HCT116 (cell line): ENCODE measurements at regions not wholly inside any gene's neighbourhood (a gene's known extent, or its start where the extent isn't known, plus 50 kb on each side); places are given as distances from the start of the nearest gene placed in this dataset.

Experiments
- ATAC-seq: fragments of 200-7000 bp; cut with Tn5 transposase; 2 replicates; pipeline ENCODE4 v1.9.1; 2020; ENCODE audit warnings: mild to moderate bottlenecking, moderate library complexity
- BruUV-seq: library from RNA; stranded (reverse); fragments of 400-500 nt; replicated peaks from 2 replicates; lab custom pipeline; 2021; lab: Mats Ljungman, UMichigan
- CTCF ChIA-PET: fragments of 300-600 bp; sonication (Branson Sonifier 250); formaldehyde crosslinking; loops from one replicate; lab custom pipeline; 2021; ENCODE audit warnings: antibody characterized with exemption; lab: Charles Lee
- POLR2A ChIA-PET: fragments of 300-600, 350-600 bp; sonication (Branson Sonifier 250); formaldehyde crosslinking; loops from one replicate; lab custom pipeline; 2021; ENCODE audit warnings: antibody characterized with exemption; lab: Charles Lee
- RAD21 ChIA-PET, 2 experiments: fragments of 300-600 bp; sonication (Branson Sonifier 250); formaldehyde crosslinking; loops; one replicate each; lab custom pipeline; 2023; ENCODE audit warnings: low total read pairs in 2 of 2; ENCODE audit not compliant: uncharacterized antibody in 2 of 2, unreplicated experiment in 2 of 2, low non-redundant PET in 1 of 2; lab: Charles Lee
- DNase-seq: peaks from one replicate; pipeline ENCODE4 v3.0.0-alpha.2; 2010; ENCODE audit warnings: low read depth, low spot score
- H2AFZ ChIP-seq: fragments of 200-600 bp; shearing (Covaris generic), sonication (generic); 2 replicates; pipeline ENCODE4 v1.6.1; 2017; ENCODE audit warnings: low read depth, mixed run types, mixed read lengths, antibody characterized with exemption, low read length; ENCODE audit not compliant: poor library complexity, severe bottlenecking
- H3K27ac ChIP-seq: 2 replicates; pipeline ENCODE4 v1.5.1; 2012; ENCODE audit warnings: low read depth, low read length
- H3K27me3 ChIP-seq: fragments of 200-600 bp; sonication (generic); 2 replicates; pipeline ENCODE4 v1.6.1; 2016; ENCODE audit warnings: mixed run types, low read length, mixed read lengths; ENCODE audit not compliant: insufficient read depth
- H3K36me3 ChIP-seq, 2 experiments: fragments of 200-500 bp in 1 of 2; fragments of 200-600 bp in 1 of 2; sonication (Bioruptor generic) in 1 of 2; sonication (generic) in 1 of 2; 2 replicates each; pipeline versions ENCODE4 v1.5.1 to v1.6.1; 2014 to 2016; ENCODE audit warnings: low read length in 2 of 2, inconsistent platforms in 1 of 2, mixed read lengths in 1 of 2, mixed run types in 1 of 2; ENCODE audit not compliant: insufficient read depth in 2 of 2, control insufficient read depth in 1 of 2
- H3K4me1 ChIP-seq, 2 experiments: fragments of 200-600 bp in 1 of 2; sonication (generic) in 1 of 2; 2 replicates each; pipeline versions ENCODE4 v1.5.1 to v1.6.1; 2012 to 2017; ENCODE audit warnings: low read length in 2 of 2, inconsistent platforms in 1 of 2, mild to moderate bottlenecking in 1 of 2, mixed read lengths in 1 of 2, mixed run types in 1 of 2, moderate library complexity in 1 of 2; ENCODE audit not compliant: insufficient read depth in 2 of 2, control insufficient read depth in 1 of 2
- H3K4me2 ChIP-seq: fragments of 200-600 bp; sonication (generic); 2 replicates; pipeline ENCODE4 v1.6.1; 2017; ENCODE audit warnings: mixed run types, low read length, mixed read lengths
- H3K4me3 ChIP-seq, 2 experiments: fragments of 200-600 bp in 1 of 2; sonication (generic) in 1 of 2; replicated peaks in 1 of 2; 2 replicates each; pipeline ENCODE4 v1.5.1; 2011 to 2016; ENCODE audit warnings: low read length in 2 of 2, control low read depth in 1 of 2, low read depth in 1 of 2, mild to moderate bottlenecking in 1 of 2, mixed read lengths in 1 of 2, mixed run types in 1 of 2
- H3K79me2 ChIP-seq: fragments of 200-600 bp; sonication (generic); 2 replicates; pipeline ENCODE4 v1.6.1; 2017; ENCODE audit warnings: mild to moderate bottlenecking, mixed run types, low read length, moderate library complexity, mixed read lengths; ENCODE audit not compliant: insufficient read depth
- H3K9ac ChIP-seq: fragments of 200-600 bp; sonication (generic); 2 replicates; pipeline ENCODE4 v1.6.1; 2016; ENCODE audit warnings: low read length, mixed read lengths
- H3K9me2 ChIP-seq: fragments of 200-600 bp; sonication (generic), shearing (Covaris generic); 2 replicates; pipeline ENCODE4 v1.6.1; 2017; ENCODE audit warnings: mixed run types, mild to moderate bottlenecking, moderate library complexity; ENCODE audit not compliant: insufficient read depth
- H3K9me3 ChIP-seq, 2 experiments: fragments of 200-500 bp in 1 of 2; fragments of 200-600 bp in 1 of 2; sonication (Bioruptor generic) in 1 of 2; sonication (generic) in 1 of 2; 2 replicates each; pipeline ENCODE4 v1.6.1; 2014 to 2017; ENCODE audit warnings: low read length in 2 of 2, mixed read lengths in 2 of 2, inconsistent platforms in 1 of 2, low read depth in 1 of 2, mild to moderate bottlenecking in 1 of 2, mixed run types in 1 of 2, moderate library complexity in 1 of 2; ENCODE audit not compliant: control insufficient read depth in 1 of 2, insufficient read depth in 1 of 2
- H4K20me1 ChIP-seq: fragments of 200-600 bp; sonication (generic), shearing (Covaris generic); 2 replicates; pipeline ENCODE4 v1.6.1; 2017; ENCODE audit warnings: mixed run types, mild to moderate bottlenecking, moderate library complexity; ENCODE audit not compliant: insufficient read depth
- RAD21 ChIP-seq: IDR thresholded peaks from 2 replicates; pipeline ENCODE4 v1.6.1; 2012; ENCODE audit warnings: low read depth, mild to moderate bottlenecking
- REST ChIP-seq: IDR thresholded peaks from 2 replicates; pipeline ENCODE4 v1.6.1; 2012; ENCODE audit warnings: low read depth
- YY1 ChIP-seq: IDR thresholded peaks from 2 replicates; pipeline ENCODE4 v1.6.1; 2011; ENCODE audit warnings: low read length, low read depth, moderate library complexity, mild to moderate bottlenecking; ENCODE audit not compliant: insufficient replicate concordance; ENCODE audit errors: extremely low read depth
- ZBTB33 ChIP-seq: IDR thresholded peaks from 2 replicates; pipeline ENCODE4 v1.6.1; 2011; ENCODE audit warnings: mild to moderate bottlenecking, low read length, moderate library complexity; ENCODE audit not compliant: insufficient replicate concordance; ENCODE audit errors: extremely low read depth
- ZFX ChIP-seq: fragments of 450-650 bp; IDR thresholded peaks from 2 replicates; pipeline ENCODE4 v1.6.1; 2017
- intact Hi-C: fragments of 100-400 bp; cut with micrococcal nuclease; formaldehyde crosslinking; loops from 2 replicates; pipeline ENCODE4 v1.10.0; 2022

GRCh38 chrX:68936608-68937007 is 107.8 kb downstream of the EFNB1 start:
- POLR2A ChIA-PET, result no interaction called here
- Histone ChIP-seq H3K27me3 (no peaks in the 10 kb centered on the region), H3K9me2 (no peaks in the 10 kb centered on the region)
- TF ChIP-seq RAD21 (no peak), REST (no peak), ZBTB33 (no peak), YY1 (no peak), ZFX (no peak)
- TF ChIP-seq, all 23 proteins: peak for 0
- H3K4me3 ChIP-seq, result no peak overlapping the region
- H3K4me1 ChIP-seq, result peaks cover 0 to 7% of the 10 kb centered on the region in 2 experiments; a peak in 1 of 4 replicates
- no peak overlapping the region for H3K4me2 ChIP-seq
- H3K36me3 ChIP-seq, result no peaks in the 10 kb centered on the region
- ATAC-seq (no peak; the same call in 1 of the 2 replicates), DNase-seq (no peak)
- no peak overlapping the region for H3K27ac ChIP-seq
- H3K79me2 ChIP-seq, result no peaks in the 10 kb centered on the region
- no peaks in the 10 kb centered on the region for H3K9me3 ChIP-seq
- no peaks in the 10 kb centered on the region for H4K20me1 ChIP-seq
- no peak overlapping the region for H2AFZ ChIP-seq
- ChIA-PET RAD21 (no interaction called here), CTCF (no interaction called here)
- H3K9ac ChIP-seq, result no peak overlapping the region
- no TSS peak for BruUV-seq
- intact Hi-C loops, result no loop called here
